Caco-2 (cell line): ENCODE measurements at regions not wholly inside any gene's neighbourhood (a gene's known extent, or its start where the extent isn't known, plus 50 kb on each side); places are given as distances from the start of the nearest gene placed in this dataset.
A peak's percentile ranks its signal among the peaks of the same experiment; 100 is the strongest.

Experiments
- BruUV-seq: library from RNA; stranded (reverse); fragments of 400-500 nt; replicated peaks from 2 replicates; lab custom pipeline; 2021; lab: Mats Ljungman, UMichigan
- CTCF ChIA-PET: fragments of 300-600 bp; sonication (Branson Sonifier 250); formaldehyde crosslinking; loops from one replicate; lab custom pipeline; 2022; ENCODE audit warnings: antibody characterized with exemption; lab: Charles Lee
- POLR2A ChIA-PET: fragments of 300-600 bp; sonication (Branson Sonifier 250); formaldehyde crosslinking; loops from one replicate; lab custom pipeline; 2022; ENCODE audit warnings: antibody characterized with exemption; lab: Charles Lee
- DNase-seq, 2 experiments: peaks; one replicate each; pipeline versions ENCODE4 v3.0.0 to v3.0.0-alpha.2; 2020 to 2022
- H3K27me3 ChIP-seq: replicated peaks from 2 replicates; pipeline ENCODE4 v1.6.0; 2011; ENCODE audit warnings: low read length; ENCODE audit not compliant: control insufficient read depth, insufficient read depth
- H3K36me3 ChIP-seq: 2 replicates; pipeline ENCODE4 v1.5.1; 2011; ENCODE audit warnings: low read length; ENCODE audit not compliant: control insufficient read depth, insufficient read depth
- H3K4me1 ChIP-seq: fragments of 250-450 bp; sonication (Bioruptor Pico); 2 replicates; pipeline ENCODE4 v1.5.1; 2020; ENCODE audit warnings: mild to moderate bottlenecking
- H3K4me3 ChIP-seq: 2 replicates; pipeline ENCODE4 v1.5.1; 2011; ENCODE audit warnings: low read depth, mild to moderate bottlenecking, control low read depth, low read length
- H3K9me3 ChIP-seq: fragments of 250-450 bp; sonication (Bioruptor Pico); 2 replicates; pipeline ENCODE4 v1.5.1; 2020; ENCODE audit warnings: mild to moderate bottlenecking, moderate library complexity
- H3K27ac Mint-ChIP-seq: one replicate; pipeline ENCODE4 v1.8.0; 2022; ENCODE audit warnings: mixed read lengths; ENCODE audit not compliant: unreplicated experiment
- H3K27me3 Mint-ChIP-seq: one replicate; pipeline ENCODE4 v1.8.0; 2022; ENCODE audit warnings: mixed read lengths; ENCODE audit not compliant: insufficient read depth, unreplicated experiment
- H3K36me3 Mint-ChIP-seq: one replicate; pipeline ENCODE4 v1.8.0; 2022; ENCODE audit warnings: mild to moderate bottlenecking, mixed read lengths; ENCODE audit not compliant: insufficient read depth, unreplicated experiment
- H3K4me1 Mint-ChIP-seq: one replicate; pipeline ENCODE4 v1.8.0; 2022; ENCODE audit warnings: low read depth, mixed read lengths; ENCODE audit not compliant: unreplicated experiment
- H3K4me3 Mint-ChIP-seq: one replicate; pipeline ENCODE4 v1.8.0; 2022; ENCODE audit warnings: mild to moderate bottlenecking, moderate library complexity, mixed read lengths; ENCODE audit not compliant: unreplicated experiment
- H3K9me3 Mint-ChIP-seq: one replicate; pipeline ENCODE4 v1.8.0; 2022; ENCODE audit warnings: mixed read lengths; ENCODE audit not compliant: unreplicated experiment
- intact Hi-C: fragments of 100-400 bp; cut with micrococcal nuclease; formaldehyde crosslinking; loops from one replicate; pipeline ENCODE4 v1.10.0; 2022; ENCODE audit not compliant: unreplicated experiment
- TF ChIP-seq, protein P1 (sequence below), 2 experiments: fragments of 200-600 bp in 1 of 2; IDR thresholded peaks; 1 replicate in 1 of 2; 2 replicates in 1 of 2; pipeline versions ENCODE4 v1.5.1 to v1.8.0; 2011 to 2022; ENCODE audit warnings: antibody characterized with exemption in 1 of 2, control low read depth in 1 of 2, inconsistent platforms in 1 of 2, low read depth in 1 of 2, low read length in 1 of 2, mild to moderate bottlenecking in 1 of 2, moderate library complexity in 1 of 2; ENCODE audit not compliant: insufficient read depth in 1 of 2, severe bottlenecking in 1 of 2, unreplicated experiment in 1 of 2

DNA sequence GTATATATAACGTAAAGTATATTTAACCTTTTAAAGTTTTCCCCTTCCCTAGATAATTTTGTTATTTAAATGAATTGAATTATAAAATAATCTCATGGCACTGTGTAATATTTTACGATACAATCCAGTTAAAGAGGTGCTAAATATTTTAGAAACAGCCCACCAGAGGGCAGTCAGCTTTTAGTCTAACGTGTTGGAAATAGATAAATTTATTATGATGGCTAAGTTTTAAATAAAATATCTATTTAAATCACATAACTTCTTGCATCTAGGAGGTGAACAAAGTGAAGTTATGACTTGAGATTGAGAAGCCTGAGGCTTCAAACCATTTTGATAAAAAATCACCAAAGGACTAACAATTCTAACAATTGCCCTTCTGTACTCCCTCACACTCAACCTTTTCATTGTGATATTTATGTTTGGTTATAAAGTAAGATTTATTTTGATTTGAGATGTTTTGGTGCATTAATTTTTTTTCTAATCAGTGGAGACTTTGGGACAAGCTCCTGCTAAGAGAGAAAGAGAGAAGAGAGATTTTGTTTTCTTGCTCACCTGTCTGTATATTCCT, 171.5 kb upstream of the SP4 start:
- Histone ChIP-seq H3K4me1 (peaks cover 8% of the 10 kb centered on the region; the same call in 1 of the 2 replicates), H3K4me3 (no peak overlapping the region), H3K9me3 (no peaks in the 10 kb centered on the region), H3K36me3 (no peaks in the 10 kb centered on the region), H3K27me3 (no peaks in the 10 kb centered on the region)
- no peaks in the 10 kb centered on the region for H3K4me1 Mint-ChIP-seq
- CTCF ChIA-PET: interaction anchor here (5.1 kb wide), 1 partner anchor 512 kb away, joined by 30 read pairs; no protein-coding TSS in a partner anchor
- intact Hi-C loops: loop anchor here (1.0 to 10.0 kb wide), 5 partner anchors 247 to 511 kb away; no protein-coding TSS in a partner anchor
- POLR2A ChIA-PET: no interaction called here
- DNase-seq: peak in 1 of 2 experiments; percentile 19
- no peak overlapping the region for H3K27ac Mint-ChIP-seq
- H3K36me3 Mint-ChIP-seq: no peaks in the 10 kb centered on the region
- TF ChIP-seq, protein P1, sequence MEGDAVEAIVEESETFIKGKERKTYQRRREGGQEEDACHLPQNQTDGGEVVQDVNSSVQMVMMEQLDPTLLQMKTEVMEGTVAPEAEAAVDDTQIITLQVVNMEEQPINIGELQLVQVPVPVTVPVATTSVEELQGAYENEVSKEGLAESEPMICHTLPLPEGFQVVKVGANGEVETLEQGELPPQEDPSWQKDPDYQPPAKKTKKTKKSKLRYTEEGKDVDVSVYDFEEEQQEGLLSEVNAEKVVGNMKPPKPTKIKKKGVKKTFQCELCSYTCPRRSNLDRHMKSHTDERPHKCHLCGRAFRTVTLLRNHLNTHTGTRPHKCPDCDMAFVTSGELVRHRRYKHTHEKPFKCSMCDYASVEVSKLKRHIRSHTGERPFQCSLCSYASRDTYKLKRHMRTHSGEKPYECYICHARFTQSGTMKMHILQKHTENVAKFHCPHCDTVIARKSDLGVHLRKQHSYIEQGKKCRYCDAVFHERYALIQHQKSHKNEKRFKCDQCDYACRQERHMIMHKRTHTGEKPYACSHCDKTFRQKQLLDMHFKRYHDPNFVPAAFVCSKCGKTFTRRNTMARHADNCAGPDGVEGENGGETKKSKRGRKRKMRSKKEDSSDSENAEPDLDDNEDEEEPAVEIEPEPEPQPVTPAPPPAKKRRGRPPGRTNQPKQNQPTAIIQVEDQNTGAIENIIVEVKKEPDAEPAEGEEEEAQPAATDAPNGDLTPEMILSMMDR (IDR thresholded peaks at IDR 0.05; ENCODE audit: insufficient read depth in 1 of 2, low read depth in 1 of 2, low read length in 1 of 2, severe bottlenecking in 1 of 2, unreplicated experiment in 1 of 2): peak; percentile 53 to 54
- no peaks in the 10 kb centered on the region for H3K9me3 Mint-ChIP-seq
- no TSS peak for BruUV-seq
- H3K4me3 Mint-ChIP-seq: no peak overlapping the region
- no peaks in the 10 kb centered on the region for H3K27me3 Mint-ChIP-seq

DNA sequence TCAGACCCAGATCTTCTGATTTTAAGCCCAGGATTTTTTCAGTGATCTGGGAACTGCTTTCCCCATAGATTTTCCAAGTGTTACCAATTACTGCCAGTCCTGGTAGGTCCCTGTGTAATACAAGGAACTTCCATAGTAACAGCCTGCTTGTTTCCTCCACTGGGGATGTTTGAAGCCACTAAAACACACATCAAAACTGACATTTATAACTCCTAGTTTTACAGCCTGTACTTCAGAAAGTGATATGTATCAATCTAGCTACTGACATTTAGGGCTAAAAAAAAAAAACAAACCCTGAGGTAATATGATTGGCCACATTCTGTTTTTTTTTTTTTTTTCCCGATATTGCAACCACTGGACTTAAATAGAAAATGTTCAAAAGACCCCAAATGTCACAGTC, 166.9 kb upstream of the SP4 start:
- CTCF ChIA-PET: interaction anchor here (0.6 kb wide), 1 partner anchor 263 kb away, joined by 4 read pairs; no protein-coding TSS in a partner anchor
- Mint-ChIP-seq H3K4me3 (no peak overlapping the region), H3K9me3 (no peaks in the 10 kb centered on the region), H3K27ac (no peak overlapping the region), H3K4me1 (no peaks in the 10 kb centered on the region), H3K27me3 (no peaks in the 10 kb centered on the region), H3K36me3 (no peaks in the 10 kb centered on the region)
- Histone ChIP-seq H3K9me3 (no peaks in the 10 kb centered on the region), H3K36me3 (no peaks in the 10 kb centered on the region), H3K4me3 (no peak overlapping the region), H3K4me1 (no peaks in the 10 kb centered on the region), H3K27me3 (no peaks in the 10 kb centered on the region)
- intact Hi-C loops: loop anchor here (1.0 kb wide), 3 partner anchors 246 to 506 kb away; no protein-coding TSS in a partner anchor
- TF ChIP-seq, protein P1 (IDR thresholded peaks at IDR 0.05; ENCODE audit: insufficient read depth in 1 of 2, low read depth in 1 of 2, low read length in 1 of 2, severe bottlenecking in 1 of 2, unreplicated experiment in 1 of 2): no peak
- BruUV-seq: no TSS peak
- POLR2A ChIA-PET: interaction anchor here (0.5 to 0.6 kb wide), 2 partner anchors 166 to 506 kb away, joined by 3 to 5 read pairs; no protein-coding TSS in a partner anchor
- no peak for DNase-seq

DNA sequence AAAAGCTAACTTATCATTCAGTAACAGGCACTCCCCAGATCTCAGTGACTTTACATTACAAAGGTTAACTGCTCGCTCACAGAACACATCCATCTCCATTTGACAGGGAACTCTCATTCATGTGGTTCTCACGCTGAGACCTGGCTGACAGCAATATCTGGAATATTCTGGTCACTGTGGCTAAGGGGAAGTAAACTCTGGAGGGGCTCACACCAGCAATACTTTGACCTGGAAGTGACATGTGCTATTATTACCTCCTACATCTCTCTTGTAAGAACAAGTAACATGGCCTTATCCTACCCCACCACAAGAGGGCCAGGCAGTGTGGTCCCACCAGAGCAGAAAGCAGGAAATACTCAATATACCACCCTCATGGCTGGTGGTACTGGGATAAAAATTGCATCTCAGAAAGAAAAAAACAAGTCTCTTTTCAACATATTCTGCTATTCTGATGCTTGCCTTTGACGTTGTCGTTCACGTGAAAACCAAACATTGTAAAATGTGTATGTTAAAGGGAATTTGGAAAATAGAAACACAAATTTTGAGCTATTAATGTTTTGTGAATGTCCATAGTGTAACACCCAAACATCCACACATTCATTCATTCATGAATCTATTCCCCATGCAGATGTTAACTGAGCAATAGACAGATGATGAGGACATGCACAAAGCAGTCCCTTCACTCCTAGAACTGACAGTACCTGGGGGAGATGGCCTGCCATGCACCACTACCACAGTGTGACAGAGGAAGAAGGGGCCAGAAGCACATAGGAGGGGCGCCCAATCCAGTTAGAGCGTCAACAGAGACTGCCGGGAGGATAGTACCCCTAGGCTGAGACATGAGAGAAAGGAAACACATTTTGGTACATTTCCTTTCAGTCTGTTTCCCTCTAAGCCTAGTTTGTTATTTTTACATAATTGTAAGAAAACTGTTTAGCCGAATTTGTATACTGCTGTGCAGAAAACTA, 166.0 kb upstream of the SP4 start:
- Mint-ChIP-seq H3K9me3 (no peaks in the 10 kb centered on the region), H3K27ac (no peak overlapping the region), H3K27me3 (no peaks in the 10 kb centered on the region), H3K36me3 (no peaks in the 10 kb centered on the region), H3K4me3 (no peak overlapping the region), H3K4me1 (no peaks in the 10 kb centered on the region)
- H3K4me1 ChIP-seq: no peaks in the 10 kb centered on the region
- POLR2A ChIA-PET: no interaction called here
- H3K27me3 ChIP-seq: no peaks in the 10 kb centered on the region
- no peak overlapping the region for H3K4me3 ChIP-seq
- CTCF ChIA-PET: interaction anchor here (0.9 to 1.0 kb wide), 5 partner anchors 165 to 505 kb away, joined by 3 to 10 read pairs (median 3); partner anchors contain the start of gene SP4
- TF ChIP-seq, protein P1 (IDR thresholded peaks at IDR 0.05; ENCODE audit: insufficient read depth in 1 of 2, low read depth in 1 of 2, low read length in 1 of 2, severe bottlenecking in 1 of 2, unreplicated experiment in 1 of 2): peak; percentile 78 to 84
- intact Hi-C loops: loop anchor here (1.0 to 2.0 kb wide), 4 partner anchors 165 to 505 kb away; no protein-coding TSS in a partner anchor
- H3K9me3 ChIP-seq: no peaks in the 10 kb centered on the region
- no TSS peak for BruUV-seq
- no peaks in the 10 kb centered on the region for H3K36me3 ChIP-seq
- DNase-seq: peak; percentile 67 to 71
